ENCODE measurements at regions not wholly inside any gene's neighbourhood (a gene's known extent, or its start where the extent isn't known, plus 50 kb on each side); places are given as distances from the start of the nearest gene placed in this dataset.

DNA sequence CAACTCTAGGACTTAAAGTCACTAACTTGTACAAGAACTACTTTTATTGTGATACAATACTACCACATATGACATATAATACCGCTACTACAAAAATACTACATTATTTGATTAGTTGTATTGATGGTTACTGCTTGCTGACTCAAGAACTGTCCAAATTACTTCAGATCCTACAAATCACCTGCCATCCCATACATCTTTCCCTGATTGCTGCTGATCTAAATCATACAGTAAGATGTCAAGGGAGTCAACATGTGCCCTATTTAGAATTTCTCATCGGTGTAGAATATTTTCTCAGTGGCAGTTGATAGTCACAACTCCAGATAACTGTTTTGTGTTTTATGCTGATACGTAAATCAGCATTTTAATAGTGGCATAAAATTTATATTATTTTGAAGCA is 161.0 kb upstream of the DSEL start:
- Histone ChIP-seq H3K4me1 (no peaks in the 10 kb centered on the region), H3K36me3 (no peaks in the 10 kb centered on the region), H3K27me3 (no peaks in the 10 kb centered on the region), H3K4me3 (no peak overlapping the region), H3K9me3 (no peaks in the 10 kb centered on the region), H3K27ac (no peak overlapping the region)
- TF ChIP-seq, protein P1, sequence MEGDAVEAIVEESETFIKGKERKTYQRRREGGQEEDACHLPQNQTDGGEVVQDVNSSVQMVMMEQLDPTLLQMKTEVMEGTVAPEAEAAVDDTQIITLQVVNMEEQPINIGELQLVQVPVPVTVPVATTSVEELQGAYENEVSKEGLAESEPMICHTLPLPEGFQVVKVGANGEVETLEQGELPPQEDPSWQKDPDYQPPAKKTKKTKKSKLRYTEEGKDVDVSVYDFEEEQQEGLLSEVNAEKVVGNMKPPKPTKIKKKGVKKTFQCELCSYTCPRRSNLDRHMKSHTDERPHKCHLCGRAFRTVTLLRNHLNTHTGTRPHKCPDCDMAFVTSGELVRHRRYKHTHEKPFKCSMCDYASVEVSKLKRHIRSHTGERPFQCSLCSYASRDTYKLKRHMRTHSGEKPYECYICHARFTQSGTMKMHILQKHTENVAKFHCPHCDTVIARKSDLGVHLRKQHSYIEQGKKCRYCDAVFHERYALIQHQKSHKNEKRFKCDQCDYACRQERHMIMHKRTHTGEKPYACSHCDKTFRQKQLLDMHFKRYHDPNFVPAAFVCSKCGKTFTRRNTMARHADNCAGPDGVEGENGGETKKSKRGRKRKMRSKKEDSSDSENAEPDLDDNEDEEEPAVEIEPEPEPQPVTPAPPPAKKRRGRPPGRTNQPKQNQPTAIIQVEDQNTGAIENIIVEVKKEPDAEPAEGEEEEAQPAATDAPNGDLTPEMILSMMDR (IDR thresholded peaks at IDR 0.05) = no peak
- no peak for DNase-seq
- no peak for ATAC-seq
- intact Hi-C loops (cut with DNase I) = no loop called here

DNA sequence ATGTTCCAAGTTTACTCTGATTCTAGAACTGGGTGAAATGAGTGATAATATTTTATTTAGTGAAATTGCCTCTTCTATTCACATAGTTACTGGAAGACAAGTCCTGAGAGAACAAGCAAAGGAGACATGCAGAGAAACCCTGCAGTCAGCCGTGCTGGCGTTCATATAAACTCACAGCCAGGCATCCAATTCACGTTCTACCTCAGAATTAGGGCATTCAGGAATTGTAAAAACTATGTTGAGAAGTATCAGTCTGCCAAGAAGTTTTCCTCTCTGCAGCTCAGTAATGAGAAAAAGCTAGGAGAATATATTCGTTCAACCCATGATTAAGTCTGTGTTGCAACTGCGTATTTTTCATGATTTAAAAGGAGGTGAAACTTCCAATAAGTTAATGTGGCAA is 156.2 kb upstream of the DSEL start:
- H3K9me3 ChIP-seq = no peaks in the 10 kb centered on the region
- no peak overlapping the region for H3K27ac ChIP-seq
- H3K4me3 ChIP-seq = no peak overlapping the region
- intact Hi-C loops (cut with DNase I) = no loop called here
- TF ChIP-seq, protein P1 (IDR thresholded peaks at IDR 0.05) = no peak
- no peaks in the 10 kb centered on the region for H3K27me3 ChIP-seq
- no peak for DNase-seq
- H3K4me1 ChIP-seq = no peaks in the 10 kb centered on the region
- no peak for ATAC-seq
- H3K36me3 ChIP-seq = no peaks in the 10 kb centered on the region

DNA sequence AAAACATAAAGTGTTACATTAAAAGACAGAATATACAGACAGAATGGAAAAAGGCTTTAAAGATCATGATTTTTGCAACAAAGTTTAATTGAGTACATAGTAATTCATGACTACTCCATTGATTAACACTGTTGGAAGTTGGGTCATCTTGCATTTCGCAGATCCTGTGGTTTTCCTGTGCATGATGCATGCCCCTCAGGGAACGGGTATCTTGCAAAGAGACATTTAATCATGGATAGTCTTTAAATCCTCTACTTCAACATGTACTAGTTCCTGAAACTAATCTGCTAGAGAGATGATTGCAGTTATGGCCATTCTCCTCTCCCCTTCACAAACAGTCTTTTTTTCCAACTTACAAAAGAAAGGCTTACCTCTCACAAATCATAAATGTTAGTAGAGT is 155.6 kb upstream of the DSEL start:
- H3K9me3 ChIP-seq = no peaks in the 10 kb centered on the region
- H3K27me3 ChIP-seq = no peaks in the 10 kb centered on the region
- ATAC-seq = no peak
- no peak for DNase-seq
- no peak overlapping the region for H3K27ac ChIP-seq
- TF ChIP-seq, protein P1 (IDR thresholded peaks at IDR 0.05) = no peak
- H3K4me1 ChIP-seq = no peaks in the 10 kb centered on the region
- H3K4me3 ChIP-seq = no peak overlapping the region
- H3K36me3 ChIP-seq = no peaks in the 10 kb centered on the region
- intact Hi-C loops (cut with DNase I) = no loop called here

DNA sequence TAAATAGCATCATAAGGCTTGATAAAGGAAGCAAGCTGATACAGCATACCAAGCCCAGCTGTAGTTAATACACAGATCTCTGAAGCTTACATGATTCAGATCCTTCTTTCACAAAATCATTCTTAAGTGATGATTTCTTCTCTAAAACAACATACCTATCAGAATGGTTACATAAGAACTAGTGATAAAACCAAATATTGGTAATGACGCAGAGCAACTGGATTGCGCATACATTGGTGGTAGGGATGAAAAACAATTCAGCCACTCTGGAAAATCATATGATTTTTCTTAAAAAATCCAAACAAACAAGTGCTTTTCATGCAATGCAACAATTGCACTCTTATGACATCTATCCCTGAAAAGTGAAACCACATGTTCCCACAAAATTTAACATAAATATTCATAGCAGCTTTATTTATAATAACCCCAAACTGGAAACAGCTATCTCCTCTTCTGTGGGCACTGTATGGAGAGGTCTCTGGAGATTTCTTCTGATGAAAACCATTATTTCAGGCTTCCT is 153.6 kb upstream of the DSEL start:
- no peaks in the 10 kb centered on the region for H3K9me3 ChIP-seq
- no peak overlapping the region for H3K27ac ChIP-seq
- no peaks in the 10 kb centered on the region for H3K4me1 ChIP-seq
- intact Hi-C loops (cut with DNase I) = no loop called here
- TF ChIP-seq, protein P1 (IDR thresholded peaks at IDR 0.05) = no peak
- H3K36me3 ChIP-seq = no peaks in the 10 kb centered on the region
- no peaks in the 10 kb centered on the region for H3K27me3 ChIP-seq
- H3K4me3 ChIP-seq = no peak overlapping the region
- ATAC-seq (no peak), DNase-seq (no peak)

DNA sequence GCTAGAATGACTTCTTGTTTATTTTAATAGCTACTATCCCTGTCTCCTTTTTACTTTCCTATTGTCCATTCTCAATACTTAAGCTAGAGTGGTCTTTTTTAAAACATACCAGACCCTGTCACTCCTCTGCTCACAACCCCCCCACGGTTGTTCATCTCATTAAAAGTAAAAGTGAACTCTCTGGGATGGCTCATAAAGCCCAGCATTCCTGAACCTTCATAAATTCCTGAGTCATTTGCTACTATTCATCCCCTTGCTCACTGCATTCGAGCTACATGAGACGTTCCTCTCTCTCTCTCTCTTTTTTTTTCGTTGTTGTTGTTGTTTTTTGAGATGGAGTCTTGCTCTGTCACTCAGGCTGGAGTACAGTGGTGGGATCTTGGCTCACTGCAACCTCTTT is 148.7 kb upstream of the DSEL start:
- intact Hi-C loops (cut with DNase I) = no loop called here
- ATAC-seq = no peak

More for the DNA sequence above, 148.7 kb upstream of the DSEL start:
- Histone ChIP-seq H3K9me3 (no peaks in the 10 kb centered on the region), H3K27ac (no peak overlapping the region), H3K4me1 (no peaks in the 10 kb centered on the region), H3K36me3 (no peaks in the 10 kb centered on the region), H3K27me3 (no peaks in the 10 kb centered on the region), H3K4me3 (no peak overlapping the region)
- no peak for DNase-seq
- TF ChIP-seq, protein P1 (IDR thresholded peaks at IDR 0.05) = no peak

Measured in left lung (tissue), 4 donors.